ENCODE measurements at regions not wholly inside any gene's neighbourhood (a gene's known extent, or its start where the extent isn't known, plus 50 kb on each side); places are given as distances from the start of the nearest gene placed in this dataset.

- no peak for DNase-seq (ENCODE audit: low read depth)
Observed at GRCh38 chr3:72219752-72220151, 434.8 kb upstream of the PROK2 start.

- no peak for DNase-seq (ENCODE audit: low read depth)
Observed at GRCh38 chr3:72217570-72217969, 432.6 kb upstream of the PROK2 start.

GRCh38 chr3:72214066-72214951 lies 429.4 kb upstream of the PROK2 start:
- DNase-seq (ENCODE audit: low read depth) = no peak

- DNase-seq (ENCODE audit: low read depth) = no peak
Observed at GRCh38 chr3:72213296-72214065, 428.5 kb upstream of the PROK2 start.

GRCh38 chr3:72212396-72212795 lies 427.4 kb upstream of the PROK2 start:
- no peak for DNase-seq (ENCODE audit: low read depth)

- no peak for DNase-seq (ENCODE audit: low read depth)
Observed at GRCh38 chr3:72210261-72210660, 425.3 kb upstream of the PROK2 start.

- DNase-seq (ENCODE audit: low read depth) = no peak
Observed at GRCh38 chr3:72205297-72205826, 420.4 kb upstream of the PROK2 start.

- no peak for DNase-seq (ENCODE audit: low read depth)
Observed at GRCh38 chr3:72204452-72204851, 419.5 kb upstream of the PROK2 start.

GRCh38 chr3:72203613-72204349 lies 418.8 kb upstream of the PROK2 start:
- DNase-seq (ENCODE audit: low read depth) = no peak

GRCh38 chr3:72203105-72203504 lies 418.2 kb upstream of the PROK2 start:
- DNase-seq (ENCODE audit: low read depth) = no peak

GRCh38 chr3:72200332-72200731 lies 415.4 kb upstream of the PROK2 start:
- no peak for DNase-seq (ENCODE audit: low read depth)

GRCh38 chr3:72199530-72199929 lies 414.6 kb upstream of the PROK2 start:
- no peak for DNase-seq (ENCODE audit: low read depth)

GRCh38 chr3:72196377-72196929 lies 411.5 kb upstream of the PROK2 start:
- no peak for DNase-seq (ENCODE audit: low read depth)

GRCh38 chr3:72195895-72196294 lies 410.9 kb upstream of the PROK2 start:
- no peak for DNase-seq (ENCODE audit: low read depth)

GRCh38 chr3:72194458-72194857 lies 409.5 kb upstream of the PROK2 start:
- no peak for DNase-seq (ENCODE audit: low read depth)

GRCh38 chr3:72193771-72194430 lies 409.0 kb upstream of the PROK2 start:
- DNase-seq (ENCODE audit: low read depth) = no peak

GRCh38 chr3:72192572-72192971 lies 407.6 kb upstream of the PROK2 start:
- no peak for DNase-seq (ENCODE audit: low read depth)

- DNase-seq (ENCODE audit: low read depth) = no peak
Observed at GRCh38 chr3:72191209-72191960, 406.4 kb upstream of the PROK2 start.

- no peak for DNase-seq (ENCODE audit: low read depth)
Observed at GRCh38 chr3:72190050-72190449, 405.1 kb upstream of the PROK2 start.

- DNase-seq (ENCODE audit: low read depth) = no peak
Observed at GRCh38 chr3:72189339-72189738, 404.4 kb upstream of the PROK2 start.

All from HT1080 (cell line).